ENCODE measurements at regions not wholly inside any gene's neighbourhood (a gene's known extent, or its start where the extent isn't known, plus 50 kb on each side); places are given as distances from the start of the nearest gene placed in this dataset.
A peak's percentile ranks its signal among the peaks of the same experiment; 100 is the strongest.

- DNase-seq: no peak
These were observed 696.5 kb downstream of the EFNA5 start for GRCh38 chr5:106974272-106974671.

DNA sequence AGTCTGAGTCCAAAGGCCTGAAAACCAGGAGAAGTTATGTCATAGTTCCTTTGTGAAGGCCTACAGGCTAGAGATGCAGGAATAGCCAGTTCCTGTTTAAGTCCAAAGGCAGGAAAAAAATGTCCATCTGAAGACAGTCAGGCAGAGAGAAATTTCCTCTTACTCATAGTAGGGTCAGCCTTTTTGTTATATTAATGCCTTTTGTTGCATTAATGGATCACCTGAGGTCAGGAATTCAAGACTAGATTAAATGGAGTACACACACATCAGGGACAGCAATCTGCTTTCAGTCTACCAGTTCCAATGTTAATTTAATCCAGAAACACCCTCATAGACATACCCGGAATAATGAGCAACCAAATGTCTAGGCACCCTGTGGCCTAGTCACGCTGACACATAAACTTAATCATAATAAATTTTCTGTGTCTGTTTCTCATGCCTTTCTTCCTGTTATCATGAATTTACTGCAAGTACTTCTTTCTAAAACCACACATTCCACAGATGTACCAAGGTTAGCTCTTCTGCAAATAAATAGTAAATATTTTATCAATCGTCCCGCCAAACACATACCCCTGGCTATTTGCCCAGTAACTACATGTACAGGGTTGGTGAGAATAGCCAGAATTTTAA lies 703.9 kb downstream of the EFNA5 start:
- DNase-seq: no peak

- no peak for DNase-seq
These were observed 706.6 kb downstream of the EFNA5 start for GRCh38 chr5:106964132-106964531.

DNA sequence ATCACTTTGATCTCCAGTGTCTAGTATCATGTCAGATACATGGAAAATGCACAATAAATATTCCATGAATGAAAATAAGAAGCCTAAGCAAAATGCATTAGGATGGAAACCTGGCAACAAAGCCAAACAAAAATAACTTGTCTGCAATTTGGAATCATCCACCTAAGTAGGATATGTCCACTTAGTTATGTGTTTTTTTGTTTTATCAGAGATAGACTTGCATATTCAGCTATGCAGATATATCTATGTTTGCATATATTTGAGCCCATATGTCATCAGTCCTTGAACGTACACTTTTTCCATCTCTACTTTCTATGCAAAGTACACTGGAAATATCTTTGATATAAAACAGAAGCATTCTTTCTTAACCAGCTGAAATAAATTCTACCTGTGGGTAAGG lies 707.1 kb downstream of the EFNA5 start:
- no peak for DNase-seq

DNA sequence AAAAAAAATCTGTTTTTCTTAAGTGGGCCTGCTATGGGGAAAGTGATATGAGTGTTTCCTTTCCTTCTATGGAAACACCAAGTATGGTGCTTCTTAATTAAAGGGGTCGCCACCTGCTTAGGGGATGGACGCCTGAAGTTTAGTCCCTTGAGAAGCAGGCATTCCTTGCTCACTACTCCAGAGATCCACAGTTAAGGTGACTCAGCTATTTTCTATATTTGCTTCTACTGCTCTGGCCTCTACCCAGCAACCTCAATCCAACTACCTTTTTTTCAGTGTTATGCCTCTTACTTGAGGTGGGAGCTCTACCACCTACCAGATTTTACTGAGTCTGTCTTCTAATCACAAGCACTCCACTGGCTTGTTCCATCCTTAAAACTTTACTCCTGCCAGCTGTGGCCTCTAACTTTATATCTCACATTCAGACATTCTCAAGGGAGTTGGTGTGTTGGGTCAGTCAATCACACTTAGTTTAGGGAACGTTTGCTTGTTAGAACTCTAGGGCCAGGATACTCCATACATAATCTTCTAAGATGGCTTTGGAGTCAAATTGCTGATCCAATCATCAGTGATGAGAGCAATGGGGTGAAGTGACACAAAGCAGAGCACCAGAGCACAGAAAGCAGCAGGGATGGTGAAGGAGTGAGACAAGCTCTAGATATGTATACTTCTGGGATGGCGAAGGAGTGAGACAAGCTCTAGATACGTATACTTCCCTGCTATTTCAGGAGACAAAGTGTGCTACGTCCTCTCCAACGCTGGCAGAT lies 708.1 kb downstream of the EFNA5 start:
- DNase-seq: no peak

GRCh38 chr5:106959387-106959786 lies 711.4 kb downstream of the EFNA5 start:
- no peak for DNase-seq

DNA sequence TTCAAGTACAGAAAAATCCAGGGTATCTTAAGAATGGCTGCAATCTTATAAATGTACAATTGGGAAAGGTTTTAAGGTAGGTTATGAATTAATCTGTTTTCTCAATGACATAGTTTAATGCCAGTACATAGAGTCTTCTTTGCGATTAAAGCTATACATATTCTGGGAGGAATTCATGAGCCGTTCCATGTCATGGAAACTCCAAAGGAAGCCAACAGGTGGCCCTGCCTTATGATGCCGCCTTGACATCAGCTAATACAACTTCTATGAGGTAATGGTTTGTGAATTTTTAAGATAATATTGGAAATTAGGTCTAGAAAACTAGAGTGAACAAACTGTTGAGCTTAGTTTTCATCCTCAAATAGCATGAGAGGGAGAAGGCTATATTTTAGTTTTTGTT lies 713.4 kb downstream of the EFNA5 start:
- DNase-seq: no peak

DNA sequence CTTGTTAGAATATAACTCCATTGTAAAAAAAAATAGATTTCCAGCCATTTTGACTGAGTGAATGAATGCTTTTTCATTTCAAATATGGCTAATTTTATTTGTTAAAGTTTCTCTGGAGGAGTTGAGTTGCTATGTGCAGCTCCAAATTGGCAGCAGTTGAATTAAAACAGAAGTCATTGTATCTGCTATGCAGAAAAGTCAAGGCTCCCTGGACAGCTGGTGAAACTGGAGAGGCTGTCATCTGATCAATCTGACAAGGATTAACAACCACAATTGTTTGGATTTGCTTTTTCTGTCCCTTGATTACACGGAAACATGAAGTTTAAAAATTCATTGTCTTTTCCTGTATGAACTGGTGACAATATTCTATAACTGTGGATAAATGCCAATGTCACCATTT lies 713.9 kb downstream of the EFNA5 start:
- DNase-seq: no peak

DNA sequence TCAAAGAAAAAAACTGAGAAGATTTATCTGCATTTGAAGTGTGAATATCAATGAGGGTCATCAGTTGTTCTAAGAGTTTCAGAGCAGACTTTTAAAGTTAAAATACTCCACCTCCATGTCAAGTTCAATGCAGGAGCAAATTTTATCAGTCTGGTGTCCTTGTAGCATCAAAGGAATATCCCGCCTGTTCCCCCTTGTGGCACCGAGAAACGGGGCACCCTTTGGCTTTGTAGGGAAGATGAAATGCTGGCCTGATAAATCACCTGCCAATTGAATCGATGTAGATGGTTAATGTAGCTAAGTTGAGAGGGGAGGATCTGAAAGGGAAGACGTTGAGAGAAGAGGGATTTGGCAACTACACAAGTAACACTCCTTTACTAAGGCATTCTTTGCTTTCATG lies 714.5 kb downstream of the EFNA5 start:
- DNase-seq: no peak

- DNase-seq: no peak
These were observed 729.8 kb downstream of the EFNA5 start for GRCh38 chr5:106940986-106941385.

- no peak for DNase-seq
These were observed 730.4 kb downstream of the EFNA5 start for GRCh38 chr5:106940301-106940846.

GRCh38 chr5:106923409-106923808 lies 747.3 kb downstream of the EFNA5 start:
- DNase-seq: no peak

DNA sequence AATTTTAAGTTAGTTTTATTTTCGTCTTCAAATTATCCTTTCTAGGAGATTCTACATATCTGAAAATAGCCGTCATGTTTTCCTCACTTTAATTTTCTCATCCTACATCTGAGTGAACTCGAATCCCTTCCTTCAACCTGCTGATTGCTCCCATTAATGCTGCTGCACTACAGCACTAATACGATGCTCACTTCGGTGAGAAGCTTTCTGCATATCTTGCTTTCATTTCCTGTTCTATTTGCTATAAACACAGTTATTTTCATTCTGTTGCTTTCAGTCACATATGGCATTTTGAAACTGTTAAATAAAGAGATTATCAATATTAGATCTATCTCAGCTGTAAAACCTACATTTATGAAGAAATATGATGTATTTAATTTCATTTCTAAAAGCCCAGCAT lies 749.2 kb downstream of the EFNA5 start:
- no peak for DNase-seq

GRCh38 chr5:106910486-106910885 lies 760.3 kb downstream of the EFNA5 start:
- no peak for DNase-seq

- DNase-seq: no peak
These were observed 761.0 kb downstream of the EFNA5 start for GRCh38 chr5:106909716-106910115.

DNA sequence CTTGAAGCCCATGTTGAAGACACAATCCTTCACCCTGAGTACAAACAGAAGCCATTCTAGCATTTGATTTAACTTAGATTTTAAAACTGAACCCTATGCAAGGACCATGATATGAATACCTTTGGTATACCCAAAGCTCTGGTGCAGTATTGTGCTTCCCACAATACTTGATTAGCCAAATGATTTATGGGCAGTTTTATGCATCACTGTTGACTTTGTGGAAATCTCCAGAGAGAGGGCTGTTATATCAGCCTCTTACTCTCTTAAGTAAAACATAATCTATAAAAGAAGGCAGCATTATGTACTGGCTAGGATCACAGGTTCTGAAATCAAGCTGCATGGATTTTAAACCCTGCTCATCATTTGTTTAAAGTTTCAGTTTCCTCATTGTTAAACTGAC lies 762.8 kb downstream of the EFNA5 start:
- no peak for DNase-seq

GRCh38 chr5:106906199-106906598 lies 764.5 kb downstream of the EFNA5 start:
- no peak for DNase-seq

DNA sequence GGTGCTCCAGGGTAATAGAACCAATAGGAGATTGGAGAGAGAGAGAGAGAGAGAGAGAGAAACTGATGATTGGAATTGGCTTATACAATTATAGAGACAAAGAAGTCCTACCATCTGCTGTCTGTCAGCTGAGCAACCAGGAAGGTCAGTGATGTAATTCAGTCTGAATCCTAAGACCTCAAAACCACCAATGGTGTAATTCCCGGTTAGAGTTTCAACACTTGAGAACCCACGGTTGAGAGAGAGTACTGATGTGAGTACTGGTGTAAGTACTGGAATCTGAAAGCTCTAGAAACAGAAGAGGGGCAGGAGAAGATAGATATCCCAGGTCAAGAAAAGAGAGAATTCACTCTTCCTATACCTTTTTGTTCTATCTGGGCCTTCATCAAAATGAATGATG lies 775.8 kb downstream of the EFNA5 start:
- no peak for DNase-seq

DNA sequence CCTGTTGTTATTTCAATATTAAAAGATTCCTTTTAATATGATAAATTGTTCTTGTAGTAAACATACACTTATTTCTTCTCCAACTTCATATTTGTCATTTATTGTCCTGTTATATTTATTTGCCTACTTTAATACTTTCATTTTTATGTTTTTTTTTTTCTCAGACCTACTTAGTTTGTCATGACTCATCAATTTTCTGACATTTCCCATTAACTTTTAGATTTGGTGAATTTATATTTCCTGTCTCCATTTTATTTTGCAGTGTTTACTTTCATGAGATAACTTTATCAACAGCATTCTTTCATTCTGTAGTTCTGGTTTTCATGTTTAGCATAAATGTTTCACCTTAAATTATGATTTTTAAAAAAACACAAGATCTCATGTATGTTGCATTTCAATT lies 788.7 kb downstream of the EFNA5 start:
- no peak for DNase-seq

DNA sequence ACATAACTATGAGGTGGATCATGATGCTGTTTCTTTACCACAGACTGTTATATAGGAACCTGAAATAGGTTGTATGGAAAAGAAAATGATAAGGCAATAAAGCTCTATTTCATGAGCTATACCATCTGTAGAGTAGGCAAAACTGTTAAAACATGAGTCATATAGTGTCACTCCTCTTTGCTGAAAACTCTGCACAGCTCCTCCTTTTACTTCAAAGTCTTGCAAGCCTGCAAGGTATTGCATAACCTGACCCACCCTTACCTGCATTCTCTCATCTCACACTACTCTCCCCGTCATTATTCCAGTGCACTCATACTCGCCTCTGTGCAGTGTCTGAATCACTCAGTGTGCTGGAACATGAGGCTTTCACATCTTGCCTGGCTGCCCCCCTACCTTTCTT lies 790.1 kb downstream of the EFNA5 start:
- no peak for DNase-seq

DNA sequence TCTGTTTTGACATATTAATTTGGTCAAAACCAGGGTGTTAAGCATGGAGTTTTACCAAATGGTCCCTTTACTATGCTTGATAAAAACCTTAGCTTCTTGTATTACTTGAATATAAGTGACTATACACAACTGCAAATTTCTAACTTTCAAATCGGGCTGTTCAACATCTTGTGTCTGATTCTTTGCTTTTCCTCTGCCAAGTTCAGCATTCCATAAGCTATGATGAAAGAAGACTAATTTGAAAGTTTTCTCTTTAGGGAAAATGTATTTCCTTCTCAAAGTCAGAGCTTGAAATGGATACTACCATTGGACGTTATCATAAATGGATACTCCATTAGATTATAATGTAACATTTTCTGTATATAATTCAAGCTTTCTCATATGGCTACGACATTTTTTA lies 792.9 kb downstream of the EFNA5 start:
- no peak for DNase-seq

- DNase-seq: no peak
These were observed 794.0 kb downstream of the EFNA5 start for GRCh38 chr5:106876665-106877194.

DNA sequence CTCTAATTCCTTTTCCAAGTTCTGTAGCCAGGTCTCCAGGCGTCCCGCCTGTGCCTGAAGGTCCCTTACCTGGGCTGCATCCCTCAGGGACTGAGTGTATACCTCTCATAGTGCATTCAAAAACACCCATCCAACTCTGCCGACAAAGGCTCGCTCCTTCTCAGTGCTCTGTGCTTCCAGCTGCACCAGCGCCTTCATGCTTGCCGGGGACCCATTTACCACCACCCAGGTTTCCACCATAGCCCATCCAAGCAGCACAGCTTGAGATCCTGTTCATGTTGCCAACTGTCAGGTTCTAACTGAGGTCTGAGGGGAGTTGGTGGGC lies 794.5 kb downstream of the EFNA5 start:
- no peak for DNase-seq

GRCh38 chr5:106875591-106876297 lies 795.0 kb downstream of the EFNA5 start:
- DNase-seq: peak; percentile 31

Measured in 8988T (cell line).